Ascending aorta (tissue), 2 donors: ENCODE measurements at regions not wholly inside any gene's neighbourhood (a gene's known extent, or its start where the extent isn't known, plus 50 kb on each side); places are given as distances from the start of the nearest gene placed in this dataset.
"Not testable (repeated sequence)": the region's sequence is repeated elsewhere in the genome, so short reads cannot be mapped to it uniquely, and the experiment has no call there.

Experiments used
- DNase-seq, 2 donors: peaks; one replicate each; pipeline ENCODE4 v3.0.0-alpha.2; 2019; ENCODE audit warnings: low spot score in 2 of 2
- H3K27ac ChIP-seq, 2 donors: fragments of 200-600 bp; sonication (generic); one replicate each; pipeline ENCODE4 v1.5.1; 2016 to 2017; ENCODE audit warnings: mild to moderate bottlenecking in 1 of 2
- H3K27me3 ChIP-seq: fragments of 200-600 bp; sonication (generic); one replicate; pipeline ENCODE4 v1.5.1; 2017
- H3K36me3 ChIP-seq, 2 donors: fragments of 200-600 bp; sonication (generic); one replicate each; pipeline ENCODE4 v1.5.1; 2016
- H3K4me1 ChIP-seq, 2 donors: fragments of 200-600 bp; sonication (generic); one replicate each; pipeline ENCODE4 v1.5.1; 2016 to 2017; ENCODE audit warnings: mild to moderate bottlenecking in 1 of 2
- H3K4me3 ChIP-seq, 2 donors: fragments of 200-600 bp; sonication (generic); one replicate each; pipeline ENCODE4 v1.5.1; 2016 to 2017; ENCODE audit warnings: mild to moderate bottlenecking in 1 of 2
- H3K9me3 ChIP-seq, 2 donors: fragments of 200-600 bp; sonication (generic); one replicate each; pipeline ENCODE4 v1.5.1; 2016
- intact Hi-C: fragments of 100-400 bp; cut with DNase I; formaldehyde crosslinking; loops from one replicate; pipeline ENCODE4 v1.15.1; 2023
- TF ChIP-seq, protein P1 (sequence below), 3 experiments: fragments of 200-600 bp in 2 of 3; fragments of 450-650 bp in 1 of 3; sonication (generic) in 2 of 3; IDR thresholded peaks; one replicate each; pipeline ENCODE4 v1.5.1; 2016 to 2019; ENCODE audit warnings: antibody characterized with exemption in 3 of 3, mild to moderate bottlenecking in 1 of 3, moderate library complexity in 1 of 3

DNA sequence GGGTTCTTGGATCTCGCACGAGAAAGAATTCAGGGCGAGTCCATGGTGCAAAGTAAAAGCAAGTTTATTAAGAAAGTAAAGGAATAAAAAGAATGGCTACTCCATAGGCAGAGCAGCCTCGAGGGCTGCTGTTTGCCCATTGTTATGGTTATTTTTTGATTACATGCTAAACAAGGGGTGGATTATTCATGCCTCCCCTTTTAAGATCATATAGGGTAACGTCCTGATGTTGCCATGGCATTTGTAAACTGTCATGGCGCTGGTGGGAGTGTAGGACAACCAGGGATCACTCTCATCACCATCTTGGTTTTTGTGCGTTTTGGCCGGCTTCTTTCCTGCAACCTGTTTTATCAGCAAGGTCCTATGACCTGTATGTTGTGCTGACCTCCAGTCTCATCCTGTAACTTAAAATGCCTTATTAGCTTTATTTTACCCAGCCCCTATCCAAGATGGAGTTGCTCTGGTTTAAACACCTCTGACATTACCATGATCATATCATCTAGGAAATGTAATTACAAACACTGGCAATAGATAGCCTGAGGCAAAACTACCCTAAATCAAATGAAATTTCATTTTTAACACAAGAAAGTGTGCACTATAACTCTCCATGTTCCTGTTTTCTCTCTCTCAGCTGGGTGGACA lies 94.3 kb upstream of the ATXN3L start:
- no peaks in the 10 kb centered on the region for H3K9me3 ChIP-seq
- H3K27ac ChIP-seq, result no peak overlapping the region
- DNase-seq, result no peak
- TF ChIP-seq, protein P1, sequence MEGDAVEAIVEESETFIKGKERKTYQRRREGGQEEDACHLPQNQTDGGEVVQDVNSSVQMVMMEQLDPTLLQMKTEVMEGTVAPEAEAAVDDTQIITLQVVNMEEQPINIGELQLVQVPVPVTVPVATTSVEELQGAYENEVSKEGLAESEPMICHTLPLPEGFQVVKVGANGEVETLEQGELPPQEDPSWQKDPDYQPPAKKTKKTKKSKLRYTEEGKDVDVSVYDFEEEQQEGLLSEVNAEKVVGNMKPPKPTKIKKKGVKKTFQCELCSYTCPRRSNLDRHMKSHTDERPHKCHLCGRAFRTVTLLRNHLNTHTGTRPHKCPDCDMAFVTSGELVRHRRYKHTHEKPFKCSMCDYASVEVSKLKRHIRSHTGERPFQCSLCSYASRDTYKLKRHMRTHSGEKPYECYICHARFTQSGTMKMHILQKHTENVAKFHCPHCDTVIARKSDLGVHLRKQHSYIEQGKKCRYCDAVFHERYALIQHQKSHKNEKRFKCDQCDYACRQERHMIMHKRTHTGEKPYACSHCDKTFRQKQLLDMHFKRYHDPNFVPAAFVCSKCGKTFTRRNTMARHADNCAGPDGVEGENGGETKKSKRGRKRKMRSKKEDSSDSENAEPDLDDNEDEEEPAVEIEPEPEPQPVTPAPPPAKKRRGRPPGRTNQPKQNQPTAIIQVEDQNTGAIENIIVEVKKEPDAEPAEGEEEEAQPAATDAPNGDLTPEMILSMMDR (IDR thresholded peaks at IDR 0.05), result no peak
- intact Hi-C loops, result no loop called here
- H3K4me3 ChIP-seq, result no peak overlapping the region
- no peaks in the 10 kb centered on the region for H3K27me3 ChIP-seq
- no peaks in the 10 kb centered on the region for H3K36me3 ChIP-seq
- no peaks in the 10 kb centered on the region for H3K4me1 ChIP-seq

DNA sequence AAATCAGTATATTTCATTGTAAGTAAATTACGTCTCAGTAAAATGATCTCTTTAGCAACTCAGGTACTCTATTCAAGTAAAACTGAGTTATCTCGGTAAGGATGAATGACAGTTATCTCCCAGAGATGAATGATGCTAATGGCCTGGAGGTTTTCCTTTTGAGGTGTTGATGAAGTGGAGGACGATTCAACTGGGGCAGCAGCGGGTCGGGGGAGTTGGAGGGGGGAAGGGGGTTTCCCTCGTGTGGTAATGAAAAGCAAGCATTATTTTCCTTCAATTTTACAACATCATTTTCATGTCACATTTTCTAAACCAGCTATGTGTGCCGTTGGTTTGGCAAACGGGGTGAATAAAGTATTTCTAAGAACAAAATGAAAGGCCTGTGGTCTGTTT lies 92.4 kb upstream of the ATXN3L start:
- TF ChIP-seq, protein P1 (IDR thresholded peaks at IDR 0.05), result no peak
- Histone ChIP-seq H3K4me1 (no peaks in the 10 kb centered on the region), H3K27me3 (no peaks in the 10 kb centered on the region), H3K36me3 (no peaks in the 10 kb centered on the region), H3K27ac (no peak overlapping the region), H3K4me3 (no peak overlapping the region), H3K9me3 (no peaks in the 10 kb centered on the region)
- intact Hi-C loops, result no loop called here
- no peak for DNase-seq

DNA sequence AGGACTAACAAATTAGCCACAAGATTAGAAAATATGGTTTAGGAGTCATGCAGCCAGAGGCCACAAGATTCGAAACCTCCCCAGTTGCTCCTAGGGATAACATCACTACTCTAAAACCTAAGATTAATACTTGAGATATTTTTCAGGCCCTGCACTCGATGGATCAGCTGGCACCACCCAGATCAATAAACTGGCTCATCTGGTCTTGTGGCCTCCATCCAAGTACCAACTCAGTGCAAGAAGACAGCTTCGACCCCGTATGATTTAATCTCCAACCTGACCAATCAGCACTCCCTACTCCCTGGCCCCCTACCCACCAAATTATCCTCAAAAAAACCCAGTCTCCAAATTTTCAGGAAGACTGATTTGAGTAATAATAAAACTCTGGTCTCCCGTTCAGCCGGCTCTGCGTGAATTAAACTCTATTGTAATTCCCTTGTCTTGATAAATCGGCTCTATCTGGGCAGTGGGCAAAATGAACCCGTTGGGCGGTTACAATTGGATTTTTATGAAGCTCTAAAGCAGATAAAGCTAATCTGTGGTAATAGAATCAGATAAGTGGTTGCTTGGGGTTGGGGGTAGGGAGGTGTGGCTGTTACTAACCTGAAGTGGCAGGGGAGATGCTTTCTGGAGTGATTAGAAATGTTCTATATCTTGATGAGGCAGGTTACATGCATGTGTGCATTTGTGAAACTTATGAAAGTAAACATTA lies 91.8 kb upstream of the ATXN3L start:
- Histone ChIP-seq H3K27ac (no peak overlapping the region), H3K36me3 (no peaks in the 10 kb centered on the region), H3K27me3 (no peaks in the 10 kb centered on the region), H3K4me3 (no peak overlapping the region), H3K4me1 (no peaks in the 10 kb centered on the region), H3K9me3 (no peaks in the 10 kb centered on the region)
- TF ChIP-seq, protein P1 (IDR thresholded peaks at IDR 0.05), result no peak
- no peak for DNase-seq
- intact Hi-C loops, result no loop called here

DNA sequence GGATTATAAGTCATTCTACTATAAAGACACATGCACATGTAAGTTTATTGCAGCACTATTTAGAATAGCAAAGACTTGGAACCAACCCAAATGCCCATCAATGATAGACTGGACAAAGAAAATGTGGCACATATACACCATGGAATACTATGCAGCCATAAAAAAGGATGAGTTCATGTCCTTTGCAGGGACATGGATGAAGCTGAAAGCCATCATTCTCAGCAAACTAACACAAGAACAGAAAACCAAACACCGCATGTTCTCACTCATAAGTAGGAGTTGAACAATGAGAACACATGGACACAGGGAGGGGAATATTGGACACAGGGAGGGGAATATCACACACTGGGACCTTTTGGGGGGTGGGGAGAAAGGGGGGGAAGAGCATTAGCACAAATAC lies 88.7 kb upstream of the ATXN3L start:
- H3K27me3 ChIP-seq, H3K27ac ChIP-seq, intact Hi-C loops, H3K4me1 ChIP-seq, DNase-seq, H3K36me3 ChIP-seq, H3K4me3 ChIP-seq, H3K9me3 ChIP-seq: not testable (repeated sequence)

- H3K36me3 ChIP-seq, DNase-seq, intact Hi-C loops, H3K9me3 ChIP-seq, H3K4me3 ChIP-seq, H3K27me3 ChIP-seq, H3K4me1 ChIP-seq: not testable (repeated sequence)
- peak overlapping the region in 1 of 2 donors; percentile 33 for H3K27ac ChIP-seq
Observed at GRCh38 chrX:13404777-13405176, 84.9 kb upstream of the ATXN3L start.

GRCh38 chrX:13404364-13404763 lies 84.5 kb upstream of the ATXN3L start:
- intact Hi-C loops, result no loop called here
- TF ChIP-seq, protein P1 (IDR thresholded peaks at IDR 0.05), result no peak
- H3K27me3 ChIP-seq, result no peaks in the 10 kb centered on the region

More at GRCh38 chrX:13404364-13404763, 84.5 kb upstream of the ATXN3L start:
- Histone ChIP-seq H3K4me3 (no peak overlapping the region), H3K4me1 (no peaks in the 10 kb centered on the region), H3K9me3 (no peaks in the 10 kb centered on the region), H3K36me3 (no peaks in the 10 kb centered on the region), H3K27ac (peak overlapping the region in 1 of 2 donors; percentile 33)
- no peak for DNase-seq
